A673 (cell line): ENCODE measurements at regions not wholly inside any gene's neighbourhood (a gene's known extent, or its start where the extent isn't known, plus 50 kb on each side); places are given as distances from the start of the nearest gene placed in this dataset.

ENCODE experiments used
- BruUV-seq: library from RNA; stranded (reverse); fragments of 400-500 nt; replicated peaks from 2 replicates; lab custom pipeline; 2021; lab: Mats Ljungman, UMichigan
- CTCF ChIA-PET: fragments of 300-600 bp; sonication (Branson Sonifier 250); formaldehyde crosslinking; loops from one replicate; lab custom pipeline; 2022; ENCODE audit warnings: antibody characterized with exemption; lab: Charles Lee
- POLR2A ChIA-PET: fragments of 300-600 bp; sonication (Branson Sonifier 250); formaldehyde crosslinking; loops from one replicate; lab custom pipeline; 2022; ENCODE audit warnings: antibody characterized with exemption; ENCODE audit not compliant: low non-redundant PET; lab: Charles Lee
- DNase-seq: peaks from one replicate; pipeline ENCODE4 v3.0.0-alpha.2; 2015; ENCODE audit warnings: low spot score
- H3K27ac ChIP-seq: fragments of 200-600 bp; sonication (generic); 2 replicates; pipeline ENCODE4 v1.5.1; 2016; ENCODE audit warnings: mixed run types, low read depth, mild to moderate bottlenecking, mixed read lengths, antibody characterized with exemption, low read length; ENCODE audit not compliant: poor library complexity, severe bottlenecking
- H3K27me3 ChIP-seq: fragments of 200-600 bp; sonication (generic); replicated peaks from 2 replicates; pipeline ENCODE4 v1.6.1; 2017; ENCODE audit warnings: mixed run types, low read depth, mild to moderate bottlenecking, mixed read lengths, antibody characterized with exemption, low read length; ENCODE audit not compliant: insufficient read depth, poor library complexity
- H3K36me3 ChIP-seq: fragments of 200-600 bp; sonication (generic); 2 replicates; pipeline ENCODE4 v1.6.1; 2016; ENCODE audit warnings: mixed run types, mild to moderate bottlenecking, mixed read lengths, antibody characterized with exemption, low read length; ENCODE audit not compliant: insufficient read depth, poor library complexity, severe bottlenecking
- H3K4me1 ChIP-seq: fragments of 200-600 bp; sonication (generic); 2 replicates; pipeline ENCODE4 v1.6.1; 2017; ENCODE audit warnings: mixed run types, mild to moderate bottlenecking, mixed read lengths, antibody characterized with exemption, low read length; ENCODE audit not compliant: insufficient read depth, poor library complexity, severe bottlenecking
- H3K4me3 ChIP-seq: fragments of 200-600 bp; sonication (generic); 2 replicates; pipeline ENCODE4 v1.5.1; 2016; ENCODE audit warnings: low read depth, mixed run types, mild to moderate bottlenecking, mixed read lengths, low read length; ENCODE audit not compliant: poor library complexity, severe bottlenecking
- H3K9me3 ChIP-seq: fragments of 200-600 bp; sonication (generic); 2 replicates; pipeline ENCODE4 v1.6.1; 2016; ENCODE audit warnings: mixed run types, low read depth, mild to moderate bottlenecking, mixed read lengths, antibody characterized with exemption, low read length; ENCODE audit not compliant: poor library complexity, severe bottlenecking
- EZH2 ChIP-seq: fragments of 200-600 bp; sonication (generic); IDR thresholded peaks from 2 replicates; pipeline ENCODE4 v1.6.1; 2017; ENCODE audit warnings: borderline replicate concordance, low read depth, mild to moderate bottlenecking, mixed read lengths, antibody characterized with exemption, low read length; ENCODE audit not compliant: poor library complexity, severe bottlenecking
- intact Hi-C: fragments of 100-400 bp; cut with micrococcal nuclease; formaldehyde crosslinking; loops from one replicate; pipeline ENCODE4 v1.10.0; 2022; ENCODE audit not compliant: unreplicated experiment
- TF ChIP-seq, protein P1 (sequence below): fragments of 300-800, 200-600 bp; sonication (generic); conservative IDR thresholded peaks from 2 replicates; pipeline ENCODE4 v1.5.1; 2017; ENCODE audit warnings: low read depth, mild to moderate bottlenecking, antibody characterized with exemption, low read length, moderate library complexity, mixed read lengths

DNA sequence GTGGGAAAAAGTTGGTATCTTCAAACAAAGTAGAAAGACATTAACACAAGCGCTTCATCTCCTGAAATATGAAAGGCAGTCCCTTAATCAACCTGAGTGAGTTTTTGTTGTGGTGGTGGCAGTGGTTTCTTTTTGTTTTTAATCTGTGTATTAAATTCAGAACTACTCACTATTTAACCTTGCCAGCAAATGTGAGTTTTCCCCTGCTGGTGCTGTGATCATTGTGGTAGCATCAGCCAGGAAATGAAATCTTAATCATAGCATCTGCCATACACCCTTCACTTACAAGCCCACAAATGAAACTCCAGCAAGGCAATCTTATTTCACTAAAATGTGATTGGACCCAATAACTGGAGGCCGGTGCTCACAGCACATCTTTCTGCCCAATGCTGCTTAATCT lies 229.7 kb downstream of the SHOX2 start:
- H3K4me3 ChIP-seq = no peak overlapping the region
- no peaks in the 10 kb centered on the region for H3K36me3 ChIP-seq
- H3K4me1 ChIP-seq = no peaks in the 10 kb centered on the region
- no peak overlapping the region for H3K27ac ChIP-seq
- DNase-seq = no peak
- no peaks in the 10 kb centered on the region for H3K9me3 ChIP-seq
- ChIA-PET POLR2A (no interaction called here), CTCF (no interaction called here)
- H3K27me3 ChIP-seq = peaks cover 28% of the 10 kb centered on the region
- intact Hi-C loops = no loop called here
- TF ChIP-seq, protein P1, sequence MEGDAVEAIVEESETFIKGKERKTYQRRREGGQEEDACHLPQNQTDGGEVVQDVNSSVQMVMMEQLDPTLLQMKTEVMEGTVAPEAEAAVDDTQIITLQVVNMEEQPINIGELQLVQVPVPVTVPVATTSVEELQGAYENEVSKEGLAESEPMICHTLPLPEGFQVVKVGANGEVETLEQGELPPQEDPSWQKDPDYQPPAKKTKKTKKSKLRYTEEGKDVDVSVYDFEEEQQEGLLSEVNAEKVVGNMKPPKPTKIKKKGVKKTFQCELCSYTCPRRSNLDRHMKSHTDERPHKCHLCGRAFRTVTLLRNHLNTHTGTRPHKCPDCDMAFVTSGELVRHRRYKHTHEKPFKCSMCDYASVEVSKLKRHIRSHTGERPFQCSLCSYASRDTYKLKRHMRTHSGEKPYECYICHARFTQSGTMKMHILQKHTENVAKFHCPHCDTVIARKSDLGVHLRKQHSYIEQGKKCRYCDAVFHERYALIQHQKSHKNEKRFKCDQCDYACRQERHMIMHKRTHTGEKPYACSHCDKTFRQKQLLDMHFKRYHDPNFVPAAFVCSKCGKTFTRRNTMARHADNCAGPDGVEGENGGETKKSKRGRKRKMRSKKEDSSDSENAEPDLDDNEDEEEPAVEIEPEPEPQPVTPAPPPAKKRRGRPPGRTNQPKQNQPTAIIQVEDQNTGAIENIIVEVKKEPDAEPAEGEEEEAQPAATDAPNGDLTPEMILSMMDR = no peak
- TF ChIP-seq EZH2 = no peak
- BruUV-seq = no TSS peak

- intact Hi-C loops = no loop called here
- ChIA-PET CTCF (no interaction called here), POLR2A (no interaction called here)
- H3K27ac ChIP-seq = no peak overlapping the region
- no peaks in the 10 kb centered on the region for H3K36me3 ChIP-seq
- no peaks in the 10 kb centered on the region for H3K4me1 ChIP-seq
- no peaks in the 10 kb centered on the region for H3K9me3 ChIP-seq
- H3K4me3 ChIP-seq = no peak overlapping the region
- H3K27me3 ChIP-seq = peaks cover 28% of the 10 kb centered on the region
- DNase-seq = no peak
- BruUV-seq = no TSS peak
- TF ChIP-seq, protein P1 = no peak
- no peak for TF ChIP-seq EZH2
These were observed 233.3 kb downstream of the SHOX2 start for GRCh38 chr3:157872902-157873301.

GRCh38 chr3:157871838-157872460 lies 234.3 kb downstream of the SHOX2 start:
- Histone ChIP-seq H3K9me3 (no peaks in the 10 kb centered on the region), H3K36me3 (no peaks in the 10 kb centered on the region), H3K4me3 (no peak overlapping the region), H3K27ac (no peak overlapping the region), H3K4me1 (no peaks in the 10 kb centered on the region), H3K27me3 (peaks cover 23% of the 10 kb centered on the region)
- TF ChIP-seq, protein P1 = no peak
- no peak for TF ChIP-seq EZH2
- BruUV-seq = no TSS peak
- ChIA-PET POLR2A (no interaction called here), CTCF (no interaction called here)
- no peak for DNase-seq
- intact Hi-C loops = no loop called here
